ENCODE measurements at regions not wholly inside any gene's neighbourhood (a gene's known extent, or its start where the extent isn't known, plus 50 kb on each side); places are given as distances from the start of the nearest gene placed in this dataset.

- Histone ChIP-seq H4K20me1 (ENCODE audit: insufficient read depth) (no peaks in the 10 kb centered on the region), H2AFZ (no peak overlapping the region), H3K9me3 (ENCODE audit: insufficient read depth, low read depth) (no peaks in the 10 kb centered on the region), H3K27me3 (ENCODE audit: insufficient read depth, low read depth) (no peaks in the 10 kb centered on the region), H3K79me2 (ENCODE audit: low read depth) (no peaks in the 10 kb centered on the region), H3K4me3 (no peak overlapping the region), H3F3A (ENCODE audit: insufficient read depth, low read depth) (no peaks in the 10 kb centered on the region), H3K4me2 (no peak overlapping the region), H3K9me2 (ENCODE audit: insufficient read depth) (no peaks in the 10 kb centered on the region), H3K4me1 (replicated peaks; ENCODE audit: insufficient read depth) (no peaks in the 10 kb centered on the region), H3K27ac (no peak overlapping the region), H3K36me3 (ENCODE audit: low read depth) (no peaks in the 10 kb centered on the region)
- no peak for TF ChIP-seq CTCF (conservative IDR thresholded peaks at IDR 0.05)
- TF ChIP-seq EZH2 (IDR thresholded peaks at IDR 0.05; ENCODE audit: low read depth), result no peak
- intact Hi-C loops (cut with micrococcal nuclease; ENCODE audit: unreplicated experiment), result no loop called here
- POLR2A ChIA-PET (ENCODE audit: unreplicated experiment), result no interaction called here
- no peak for DNase-seq
- BruUV-seq (replicated peaks), result no TSS peak
- CTCF ChIA-PET, result no interaction called here
These were observed 776.1 kb upstream of the COX7C start for GRCh38 chr5:85841653-85842052.

GRCh38 chr5:85843535-85843934 is 774.2 kb upstream of the COX7C start:
- no peak overlapping the region for H3K4me3 ChIP-seq
- no peaks in the 10 kb centered on the region for H3K27me3 ChIP-seq (ENCODE audit: insufficient read depth, low read depth)
- no peak overlapping the region for H2AFZ ChIP-seq
- H3K4me2 ChIP-seq, result no peak overlapping the region
- H4K20me1 ChIP-seq (ENCODE audit: insufficient read depth), result no peaks in the 10 kb centered on the region
- intact Hi-C loops (cut with micrococcal nuclease; ENCODE audit: unreplicated experiment), result no loop called here
- no peak for DNase-seq
- no peaks in the 10 kb centered on the region for H3K9me3 ChIP-seq (ENCODE audit: insufficient read depth, low read depth)
- H3K9me2 ChIP-seq (ENCODE audit: insufficient read depth), result no peaks in the 10 kb centered on the region
- H3F3A ChIP-seq (ENCODE audit: insufficient read depth, low read depth), result no peaks in the 10 kb centered on the region
- ChIA-PET CTCF (no interaction called here), POLR2A (ENCODE audit: unreplicated experiment) (no interaction called here)
- no TSS peak for BruUV-seq (replicated peaks)
- no peaks in the 10 kb centered on the region for H3K36me3 ChIP-seq (ENCODE audit: low read depth)
- TF ChIP-seq CTCF (conservative IDR thresholded peaks at IDR 0.05) (no peak), EZH2 (IDR thresholded peaks at IDR 0.05; ENCODE audit: low read depth) (no peak)
- no peaks in the 10 kb centered on the region for H3K79me2 ChIP-seq (ENCODE audit: low read depth)
- H3K4me1 ChIP-seq (replicated peaks; ENCODE audit: insufficient read depth), result no peaks in the 10 kb centered on the region
- H3K27ac ChIP-seq, result no peak overlapping the region

- intact Hi-C loops (cut with micrococcal nuclease; ENCODE audit: unreplicated experiment), result no loop called here
- Histone ChIP-seq H3K9me2 (ENCODE audit: insufficient read depth) (no peaks in the 10 kb centered on the region), H4K20me1 (ENCODE audit: insufficient read depth) (no peaks in the 10 kb centered on the region), H3K4me1 (replicated peaks; ENCODE audit: insufficient read depth) (no peaks in the 10 kb centered on the region), H3K4me3 (no peak overlapping the region), H3K79me2 (ENCODE audit: low read depth) (no peaks in the 10 kb centered on the region), H3F3A (ENCODE audit: insufficient read depth, low read depth) (no peaks in the 10 kb centered on the region), H3K36me3 (ENCODE audit: low read depth) (no peaks in the 10 kb centered on the region), H3K4me2 (no peak overlapping the region), H3K9me3 (ENCODE audit: insufficient read depth, low read depth) (no peaks in the 10 kb centered on the region; the same call in 1 of the 2 replicates), H3K27ac (no peak overlapping the region), H2AFZ (no peak overlapping the region), H3K27me3 (ENCODE audit: insufficient read depth, low read depth) (no peaks in the 10 kb centered on the region)
- CTCF ChIA-PET, result no interaction called here
- TF ChIP-seq CTCF (conservative IDR thresholded peaks at IDR 0.05) (no peak), EZH2 (IDR thresholded peaks at IDR 0.05; ENCODE audit: low read depth) (no peak)
- BruUV-seq (replicated peaks), result no TSS peak
- no peak for DNase-seq
- POLR2A ChIA-PET (ENCODE audit: unreplicated experiment), result no interaction called here
These were observed 768.3 kb upstream of the COX7C start for GRCh38 chr5:85849411-85849810.
